Aorta (tissue), 5 donors: ENCODE measurements at regions not wholly inside any gene's neighbourhood (a gene's known extent, or its start where the extent isn't known, plus 50 kb on each side); places are given as distances from the start of the nearest gene placed in this dataset.

Experiments used
- ATAC-seq: fragments of 200-7000 bp; cut with Tn5 transposase; one replicate; pipeline ENCODE4 v1.9.1; 2022; ENCODE audit warnings: moderate library complexity; ENCODE audit not compliant: low FRiP score
- DNase-seq, 2 donors: peaks; one replicate each; pipeline ENCODE4 v3.0.0-alpha.2; 2020
- H3K27ac ChIP-seq, 2 donors: one replicate each; pipeline ENCODE4 v1.5.1; 2013; ENCODE audit warnings: low read length in 2 of 2, mild to moderate bottlenecking in 2 of 2, moderate library complexity in 2 of 2, control low read depth in 1 of 2, inconsistent platforms in 1 of 2, low read depth in 1 of 2
- H3K27me3 ChIP-seq, 2 donors: one replicate each; pipeline ENCODE4 v1.6.1; 2013; ENCODE audit warnings: control low read depth in 1 of 2, low read length in 1 of 2, mild to moderate bottlenecking in 1 of 2, moderate library complexity in 1 of 2; ENCODE audit not compliant: insufficient read depth in 2 of 2, control insufficient read depth in 1 of 2
- H3K36me3 ChIP-seq, 2 donors: one replicate each; pipeline ENCODE4 v1.6.1; 2013; ENCODE audit warnings: control low read depth in 1 of 2, low read length in 1 of 2, mild to moderate bottlenecking in 1 of 2; ENCODE audit not compliant: insufficient read depth in 2 of 2, control insufficient read depth in 1 of 2
- H3K4me1 ChIP-seq, 2 donors: one replicate each; pipeline ENCODE4 v1.6.1; 2013; ENCODE audit warnings: low read length in 2 of 2, control low read depth in 1 of 2, mild to moderate bottlenecking in 1 of 2, moderate library complexity in 1 of 2; ENCODE audit not compliant: insufficient read depth in 2 of 2, control insufficient read depth in 1 of 2
- H3K4me3 ChIP-seq, 2 donors: one replicate each; pipeline ENCODE4 v1.5.1; 2013; ENCODE audit warnings: low read length in 2 of 2, control low read depth in 1 of 2, mild to moderate bottlenecking in 1 of 2
- H3K9me3 ChIP-seq: one replicate; pipeline ENCODE4 v1.6.1; 2013; ENCODE audit warnings: mild to moderate bottlenecking, low read length; ENCODE audit not compliant: control insufficient read depth
- WGBS, 2 donors: extraction: QIAGEN DNeasy Blood & Tissue Kit; methylation state at CpG; one replicate each; pipeline ENCODE4 v1.1.7; 2013; 5-methylcytosine and 5-hydroxymethylcytosine counted together
- intact Hi-C, 2 donors: fragments of 100-400 bp; cut with DNase I; formaldehyde crosslinking; loops; one replicate each; pipeline versions ENCODE4 v1.14.2 to v1.15.0; 2022
- donor health status: healthy with polysubstance abuse.
- donor health status: Bipolar disorder and iron deficiency.
- donor health status: DM: no; HTN: no; CAD: no.
- donor health status: DM: no; HTN: no; CAD: no.
- donor health status: DM: yes; HTN: yes; CAD: no.

GRCh38 chr20:11378252-11378651, 539.4 kb upstream of the BTBD3 start:
- WGBS, 2 donors, result 79 to 97% methylated on average over 1 of the region's 1 CpG
- Histone ChIP-seq H3K36me3 (no peaks in the 10 kb centered on the region), H3K4me3 (no peak overlapping the region), H3K27ac (no peak overlapping the region), H3K27me3 (no peaks in the 10 kb centered on the region), H3K9me3 (no peaks in the 10 kb centered on the region), H3K4me1 (no peaks in the 10 kb centered on the region)
- ATAC-seq (no peak), DNase-seq (no peak)
- intact Hi-C loops, result no loop called here

GRCh38 chr20:11379257-11380011, 538.3 kb upstream of the BTBD3 start:
- H3K4me3 ChIP-seq, result no peak overlapping the region
- DNase-seq (no peak), ATAC-seq (no peak)
- WGBS, 2 donors, result 64 to 74% methylated on average over 16 of the region's 16 CpGs
- no peaks in the 10 kb centered on the region for H3K9me3 ChIP-seq
- intact Hi-C loops, result no loop called here
- no peaks in the 10 kb centered on the region for H3K27me3 ChIP-seq
- no peaks in the 10 kb centered on the region for H3K4me1 ChIP-seq
- no peak overlapping the region for H3K27ac ChIP-seq
- H3K36me3 ChIP-seq, result no peaks in the 10 kb centered on the region

- Histone ChIP-seq H3K9me3 (no peaks in the 10 kb centered on the region), H3K4me3 (no peak overlapping the region), H3K27me3 (no peaks in the 10 kb centered on the region), H3K4me1 (no peaks in the 10 kb centered on the region), H3K36me3 (no peaks in the 10 kb centered on the region), H3K27ac (no peak overlapping the region)
- ATAC-seq (no peak), DNase-seq (no peak)
- WGBS, 2 donors, result 94 to 100% methylated on average over 1 of the region's 1 CpG
- intact Hi-C loops, result no loop called here
These were observed 537.4 kb upstream of the BTBD3 start for GRCh38 chr20:11380283-11380682.

- Histone ChIP-seq H3K27me3 (no peaks in the 10 kb centered on the region), H3K36me3 (no peaks in the 10 kb centered on the region), H3K9me3 (no peaks in the 10 kb centered on the region), H3K27ac (no peak overlapping the region), H3K4me1 (no peaks in the 10 kb centered on the region), H3K4me3 (no peak overlapping the region)
- DNase-seq (no peak), ATAC-seq (no peak)
- WGBS, 2 donors, result 43 to 59% methylated on average over 2 of the region's 2 CpGs
- intact Hi-C loops, result no loop called here
These were observed 530.4 kb upstream of the BTBD3 start for GRCh38 chr20:11387189-11387754.

GRCh38 chr20:11389186-11389585, 528.5 kb upstream of the BTBD3 start:
- Histone ChIP-seq H3K27me3 (no peaks in the 10 kb centered on the region), H3K27ac (no peak overlapping the region), H3K9me3 (no peaks in the 10 kb centered on the region), H3K36me3 (no peaks in the 10 kb centered on the region), H3K4me1 (no peaks in the 10 kb centered on the region), H3K4me3 (no peak overlapping the region)
- ATAC-seq (no peak), DNase-seq (no peak)
- intact Hi-C loops, result no loop called here

- ATAC-seq, result no peak
- H3K27ac ChIP-seq, result no peak overlapping the region
- no peaks in the 10 kb centered on the region for H3K36me3 ChIP-seq
- 36 to 45% methylated on average over 2 of the region's 2 CpGs for WGBS, 2 donors
- H3K27me3 ChIP-seq, result no peaks in the 10 kb centered on the region
- H3K4me3 ChIP-seq, result no peak overlapping the region
- intact Hi-C loops, result no loop called here
- no peak for DNase-seq
- H3K4me1 ChIP-seq, result no peaks in the 10 kb centered on the region
- no peaks in the 10 kb centered on the region for H3K9me3 ChIP-seq
These were observed 526.1 kb upstream of the BTBD3 start for GRCh38 chr20:11391591-11391990.

GRCh38 chr20:11394145-11394833, 523.4 kb upstream of the BTBD3 start:
- 92 to 93% methylated on average over 2 of the region's 2 CpGs for WGBS, 2 donors
- H3K4me1 ChIP-seq, result no peaks in the 10 kb centered on the region
- no peak for DNase-seq
- ATAC-seq, result no peak
- H3K27ac ChIP-seq, result no peak overlapping the region
- no peak overlapping the region for H3K4me3 ChIP-seq
- H3K9me3 ChIP-seq, result no peaks in the 10 kb centered on the region
- H3K27me3 ChIP-seq, result no peaks in the 10 kb centered on the region
- intact Hi-C loops, result no loop called here
- H3K36me3 ChIP-seq, result no peaks in the 10 kb centered on the region

- no peaks in the 10 kb centered on the region for H3K36me3 ChIP-seq
- H3K27ac ChIP-seq, result no peak overlapping the region
- H3K9me3 ChIP-seq, result no peaks in the 10 kb centered on the region
- H3K4me3 ChIP-seq, result no peak overlapping the region
- no peaks in the 10 kb centered on the region for H3K4me1 ChIP-seq
- no peak for DNase-seq
- intact Hi-C loops, result no loop called here
- no peak for ATAC-seq
- WGBS, 2 donors, result 78 to 81% methylated on average over 2 of the region's 2 CpGs
- H3K27me3 ChIP-seq, result no peaks in the 10 kb centered on the region
These were observed 522.1 kb upstream of the BTBD3 start for GRCh38 chr20:11395581-11395980.

GRCh38 chr20:11401988-11402387, 515.7 kb upstream of the BTBD3 start:
- Histone ChIP-seq H3K4me1 (no peaks in the 10 kb centered on the region), H3K27me3 (no peaks in the 10 kb centered on the region), H3K36me3 (no peaks in the 10 kb centered on the region), H3K4me3 (no peak overlapping the region), H3K27ac (no peak overlapping the region), H3K9me3 (no peaks in the 10 kb centered on the region)
- intact Hi-C loops, result no loop called here
- DNase-seq, result no peak
- 95 to 98% methylated on average over 3 of the region's 3 CpGs for WGBS, 2 donors
- ATAC-seq, result no peak
